Nephron (organoid): ENCODE measurements at regions not wholly inside any gene's neighbourhood (a gene's known extent, or its start where the extent isn't known, plus 50 kb on each side); places are given as distances from the start of the nearest gene placed in this dataset.

Experiments
- H3K27ac Mint-ChIP-seq, 3 experiments: 2 replicates each; pipeline ENCODE4 v1.8.0; 2020; ENCODE audit warnings: mixed read lengths in 3 of 3, mild to moderate bottlenecking in 2 of 3, moderate library complexity in 1 of 3
- H3K27me3 Mint-ChIP-seq: 2 replicates; pipeline ENCODE4 v1.8.0; 2021; ENCODE audit warnings: low read depth, mild to moderate bottlenecking, moderate library complexity, mixed read lengths
- H3K36me3 Mint-ChIP-seq: 2 replicates; pipeline ENCODE4 v1.8.0; 2020; ENCODE audit warnings: low read depth, mixed read lengths
- H3K4me1 Mint-ChIP-seq: 2 replicates; pipeline ENCODE4 v1.8.0; 2020; ENCODE audit warnings: mixed read lengths
- H3K4me3 Mint-ChIP-seq, 3 experiments: 2 replicates each; pipeline ENCODE4 v1.8.0; 2020; ENCODE audit warnings: mild to moderate bottlenecking in 3 of 3, mixed read lengths in 3 of 3, moderate library complexity in 2 of 3
- H3K9me3 Mint-ChIP-seq: 2 replicates; pipeline ENCODE4 v1.8.0; 2020; ENCODE audit warnings: mixed read lengths
- CTCF ChIP-seq, 3 experiments: fragments of 200-600 bp; sonication (generic); IDR thresholded peaks; one replicate each; pipeline ENCODE4 v1.5.0; 2021; ENCODE audit warnings: antibody characterized with exemption in 3 of 3; ENCODE audit not compliant: unreplicated experiment in 3 of 3

- TF ChIP-seq CTCF (IDR thresholded peaks at IDR 0.05; ENCODE audit: unreplicated experiment in 3 of 3) = no peak
- H3K4me3 Mint-ChIP-seq = no peak overlapping the region
- H3K9me3 Mint-ChIP-seq = no peaks in the 10 kb centered on the region
- H3K36me3 Mint-ChIP-seq = peaks cover 4% of the 10 kb centered on the region
- H3K27ac Mint-ChIP-seq = no peak overlapping the region
- H3K27me3 Mint-ChIP-seq = no peaks in the 10 kb centered on the region
- H3K4me1 Mint-ChIP-seq = peaks cover 4% of the 10 kb centered on the region
These were observed 103.9 kb upstream of the ANO3 start for GRCh38 chr11:26227883-26228502.

GRCh38 chr11:26228778-26229177, 103.2 kb upstream of the ANO3 start:
- Mint-ChIP-seq H3K27ac (no peak overlapping the region), H3K4me1 (peaks cover 4% of the 10 kb centered on the region), H3K9me3 (no peaks in the 10 kb centered on the region), H3K36me3 (no peaks in the 10 kb centered on the region), H3K4me3 (no peak overlapping the region), H3K27me3 (no peaks in the 10 kb centered on the region)
- no peak for TF ChIP-seq CTCF (IDR thresholded peaks at IDR 0.05; ENCODE audit: unreplicated experiment in 3 of 3)

GRCh38 chr11:26229257-26229656, 102.7 kb upstream of the ANO3 start:
- Mint-ChIP-seq H3K4me1 (peaks cover 4% of the 10 kb centered on the region), H3K36me3 (no peaks in the 10 kb centered on the region), H3K27me3 (no peaks in the 10 kb centered on the region), H3K27ac (no peak overlapping the region), H3K9me3 (no peaks in the 10 kb centered on the region), H3K4me3 (no peak overlapping the region)
- TF ChIP-seq CTCF (IDR thresholded peaks at IDR 0.05; ENCODE audit: unreplicated experiment in 3 of 3) = no peak

GRCh38 chr11:26229981-26230380, 101.9 kb upstream of the ANO3 start:
- no peak for TF ChIP-seq CTCF (IDR thresholded peaks at IDR 0.05; ENCODE audit: unreplicated experiment in 3 of 3)
- Mint-ChIP-seq H3K4me3 (no peak overlapping the region), H3K36me3 (no peaks in the 10 kb centered on the region), H3K27ac (no peak overlapping the region), H3K4me1 (peaks cover 4% of the 10 kb centered on the region), H3K27me3 (no peaks in the 10 kb centered on the region), H3K9me3 (no peaks in the 10 kb centered on the region)

- Mint-ChIP-seq H3K4me1 (peaks cover 4% of the 10 kb centered on the region), H3K27ac (no peak overlapping the region), H3K4me3 (no peak overlapping the region), H3K36me3 (no peaks in the 10 kb centered on the region), H3K27me3 (no peaks in the 10 kb centered on the region), H3K9me3 (no peaks in the 10 kb centered on the region)
- no peak for TF ChIP-seq CTCF (IDR thresholded peaks at IDR 0.05; ENCODE audit: unreplicated experiment in 3 of 3)
These were observed 100.7 kb upstream of the ANO3 start for GRCh38 chr11:26231252-26231661.

- Mint-ChIP-seq H3K4me1 (no peaks in the 10 kb centered on the region), H3K4me3 (no peak overlapping the region), H3K27ac (no peak overlapping the region), H3K36me3 (no peaks in the 10 kb centered on the region), H3K27me3 (no peaks in the 10 kb centered on the region), H3K9me3 (no peaks in the 10 kb centered on the region)
- TF ChIP-seq CTCF (IDR thresholded peaks at IDR 0.05; ENCODE audit: unreplicated experiment in 3 of 3) = no peak
These were observed 97.5 kb upstream of the ANO3 start for GRCh38 chr11:26234451-26234850.
